GM19238 (cell line): ENCODE measurements at regions not wholly inside any gene's neighbourhood (a gene's known extent, or its start where the extent isn't known, plus 50 kb on each side); places are given as distances from the start of the nearest gene placed in this dataset.

Experiments
- DNase-seq: peaks from one replicate; pipeline ENCODE4 v3.0.0; 2011; ENCODE audit warnings: low spot score; ENCODE audit not compliant: insufficient read length

- no peak for DNase-seq
Measured at GRCh38 chr2:177042311-177042710, 170.3 kb upstream of the HNRNPA3 start.

GRCh38 chr2:177044671-177045070 lies 167.9 kb upstream of the HNRNPA3 start:
- DNase-seq, result no peak

- DNase-seq, result no peak
Measured at GRCh38 chr2:177048981-177049380, 163.6 kb upstream of the HNRNPA3 start.

DNA sequence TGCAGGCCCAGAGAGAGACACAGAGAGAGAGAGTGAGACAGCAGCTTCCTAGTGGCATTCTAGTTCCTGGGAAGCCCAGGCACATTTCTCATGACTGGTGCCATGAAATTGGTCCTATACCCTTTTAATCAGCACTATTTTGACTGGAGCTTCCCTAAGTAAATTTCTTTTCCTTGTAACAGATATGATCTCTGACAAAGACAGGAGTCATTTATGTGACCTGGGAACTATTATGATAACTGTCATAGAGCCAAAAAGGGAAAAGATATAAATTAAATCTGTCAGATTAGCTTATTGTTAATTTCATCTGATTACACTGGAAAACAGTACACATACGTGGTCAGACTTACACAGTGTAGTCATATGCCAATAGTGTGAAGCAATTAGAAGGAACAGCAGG lies 161.3 kb upstream of the HNRNPA3 start:
- no peak for DNase-seq

DNA sequence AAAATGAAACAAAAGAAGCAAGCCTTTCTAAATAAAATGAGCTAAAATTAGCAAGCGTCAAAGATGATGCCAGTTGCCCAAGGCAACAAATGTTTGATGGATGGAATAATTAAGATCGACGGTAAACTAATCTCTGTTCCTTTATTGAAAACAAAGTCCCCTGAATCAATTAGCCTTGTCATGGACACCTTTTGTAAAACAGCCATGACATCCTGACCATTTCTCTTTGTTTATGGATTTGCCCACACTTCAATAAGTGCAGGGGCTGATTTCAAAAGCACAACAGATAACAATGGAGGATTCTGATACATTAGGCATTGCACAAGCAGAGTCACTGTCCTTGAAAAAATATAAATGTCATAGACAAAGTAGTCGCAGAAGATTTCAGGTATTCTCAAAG lies 160.1 kb upstream of the HNRNPA3 start:
- DNase-seq, result no peak

GRCh38 chr2:177053038-177053437 lies 159.6 kb upstream of the HNRNPA3 start:
- DNase-seq, result no peak

DNA sequence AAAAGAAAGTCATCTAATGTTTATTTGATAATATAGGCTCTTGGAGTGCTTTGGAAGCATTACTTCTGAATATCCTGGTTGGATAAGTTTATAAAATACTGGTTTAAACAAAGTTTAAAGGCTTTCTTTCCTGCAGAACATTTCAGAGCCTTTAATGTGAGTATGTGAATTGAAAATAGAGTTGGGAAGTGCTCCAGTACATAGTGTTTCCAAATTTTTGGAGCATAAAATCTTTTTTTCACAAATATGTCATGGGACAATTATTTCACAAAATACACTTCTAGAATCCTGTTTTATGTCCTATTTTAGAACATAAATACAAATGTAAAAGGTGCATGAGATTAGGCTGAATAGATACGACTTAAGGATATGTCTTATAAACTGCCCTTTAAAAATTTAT lies 158.9 kb upstream of the HNRNPA3 start:
- no peak for DNase-seq

- DNase-seq, result no peak
Measured at GRCh38 chr2:177056481-177056929, 156.1 kb upstream of the HNRNPA3 start.

GRCh38 chr2:177058747-177059146 lies 153.8 kb upstream of the HNRNPA3 start:
- DNase-seq, result peak; percentile 5

DNA sequence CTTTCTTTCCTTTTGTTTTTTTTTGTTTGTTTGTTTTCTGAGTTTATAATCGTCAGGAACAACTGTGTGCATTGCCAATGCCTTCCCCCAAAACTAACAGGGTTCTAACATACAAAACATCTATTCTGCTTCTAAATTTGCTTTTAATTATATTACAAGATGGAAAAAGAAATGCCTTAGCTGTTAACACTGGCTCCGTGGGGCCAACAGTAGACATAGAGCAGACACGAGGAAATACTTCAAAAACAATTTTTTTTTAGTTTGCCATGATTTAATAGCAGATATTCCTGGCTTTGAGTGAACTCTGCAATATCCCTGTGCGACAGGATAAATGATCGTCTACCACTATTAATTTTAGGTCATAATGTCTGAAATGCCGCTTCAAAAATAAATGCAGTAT lies 153.3 kb upstream of the HNRNPA3 start:
- DNase-seq, result no peak

GRCh38 chr2:177063331-177063730 lies 149.3 kb upstream of the HNRNPA3 start:
- DNase-seq, result no peak

- DNase-seq, result no peak
Measured at GRCh38 chr2:177064422-177064821, 148.2 kb upstream of the HNRNPA3 start.

- DNase-seq, result no peak
Measured at GRCh38 chr2:177068967-177069366, 143.6 kb upstream of the HNRNPA3 start.

DNA sequence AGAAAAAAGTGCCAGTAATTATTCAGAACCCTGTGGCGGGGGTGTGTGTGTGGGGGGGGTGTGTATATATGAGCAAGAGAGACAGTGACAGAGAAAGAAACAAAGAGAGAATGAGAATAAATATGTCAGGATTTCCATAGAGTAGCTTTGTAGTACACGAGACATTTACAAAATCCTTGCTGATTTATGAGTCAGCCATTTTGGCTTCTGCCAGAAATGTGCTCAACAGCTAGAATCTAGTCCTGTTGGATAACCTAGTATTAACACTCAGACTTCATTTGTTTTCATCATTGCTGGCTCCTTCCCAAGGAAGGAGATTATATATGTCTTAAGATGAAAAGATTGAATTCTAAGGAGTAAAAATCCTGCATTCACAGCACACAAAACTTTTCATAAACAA lies 140.5 kb upstream of the HNRNPA3 start:
- DNase-seq, result no peak

- no peak for DNase-seq
Measured at GRCh38 chr2:177073611-177074010, 139.0 kb upstream of the HNRNPA3 start.

- no peak for DNase-seq
Measured at GRCh38 chr2:177074099-177074710, 138.4 kb upstream of the HNRNPA3 start.

DNA sequence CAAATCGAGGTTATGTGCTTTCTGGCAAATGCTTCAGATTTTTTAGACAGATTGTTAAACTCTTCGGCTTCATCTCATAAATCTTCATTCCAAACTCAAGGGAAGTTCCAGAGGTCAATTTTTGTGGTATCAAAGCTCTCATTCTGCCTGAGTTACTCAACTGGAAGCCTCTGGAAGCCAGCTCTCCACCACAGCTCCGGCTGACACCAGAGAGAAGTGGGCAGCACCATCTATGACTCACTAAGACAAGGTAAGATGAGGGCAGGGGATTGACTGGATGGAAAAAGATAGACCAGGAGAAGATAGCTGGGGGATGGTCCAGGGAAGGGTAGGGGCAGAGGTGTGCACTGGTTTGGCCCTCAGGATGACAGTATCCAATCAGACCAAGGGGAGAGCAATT lies 137.3 kb upstream of the HNRNPA3 start:
- no peak for DNase-seq

GRCh38 chr2:177076636-177077179 lies 135.9 kb upstream of the HNRNPA3 start:
- DNase-seq, result no peak

GRCh38 chr2:177077778-177078177 lies 134.8 kb upstream of the HNRNPA3 start:
- DNase-seq, result no peak

DNA sequence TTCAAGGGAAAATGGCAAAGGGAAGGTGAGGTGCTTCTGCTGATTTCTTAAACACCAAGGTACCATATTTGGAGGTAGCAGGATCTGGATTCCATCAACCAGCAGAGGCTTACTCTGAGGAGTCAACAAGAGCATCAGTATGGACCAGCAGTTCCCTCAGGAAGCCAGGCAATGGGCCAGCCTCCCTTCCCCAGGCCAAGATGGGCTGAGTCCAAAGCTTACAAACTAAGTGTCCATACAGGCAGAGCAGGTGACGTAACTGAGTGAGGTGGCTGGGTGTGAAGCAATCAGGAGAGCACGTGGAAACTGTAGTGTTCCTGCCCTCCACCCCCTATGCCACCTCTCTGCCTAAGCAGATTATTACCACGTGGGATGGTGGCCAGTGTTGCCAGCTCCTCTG lies 134.2 kb upstream of the HNRNPA3 start:
- DNase-seq, result no peak

DNA sequence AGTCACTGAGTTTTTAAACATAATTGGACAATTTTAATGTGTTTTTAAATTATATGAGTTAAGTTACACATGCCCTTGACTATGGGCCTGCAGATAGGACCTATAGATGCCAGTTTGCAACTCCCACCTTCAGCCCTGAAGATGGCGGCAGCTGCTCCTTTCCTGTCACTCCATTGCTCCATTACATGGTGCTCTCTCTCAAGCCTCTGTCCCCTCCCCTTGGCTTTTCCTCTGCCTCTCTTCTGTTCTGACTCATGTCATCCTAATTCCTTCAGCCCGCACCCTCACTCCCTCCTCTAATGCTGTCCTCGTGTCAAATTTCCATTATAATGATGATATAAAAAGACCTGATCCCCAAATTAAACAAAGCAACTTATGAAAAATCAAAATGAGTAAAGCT lies 133.7 kb upstream of the HNRNPA3 start:
- DNase-seq, result no peak

- no peak for DNase-seq
Measured at GRCh38 chr2:177080746-177081284, 131.8 kb upstream of the HNRNPA3 start.

DNA sequence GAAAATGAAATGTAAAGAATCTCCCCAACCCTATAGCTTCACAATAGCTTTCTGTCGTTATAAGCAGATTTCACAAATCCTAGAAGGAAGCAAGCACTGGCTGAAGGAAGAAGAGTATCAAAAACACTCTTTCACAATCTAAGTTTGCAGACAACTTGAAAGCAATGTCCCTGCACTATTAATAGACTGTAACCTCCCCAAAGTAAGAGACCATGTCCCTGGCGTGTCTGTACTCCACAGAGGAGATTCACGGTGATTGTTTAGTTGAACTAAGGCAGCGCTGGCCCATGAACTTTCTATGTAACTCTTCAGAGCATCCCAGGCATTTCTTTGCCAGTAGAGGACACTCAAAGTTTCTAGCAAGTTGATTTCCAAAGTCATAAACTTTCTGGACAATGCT lies 128.0 kb upstream of the HNRNPA3 start:
- DNase-seq, result no peak
